Stomach (tissue), 4 donors: ENCODE measurements at regions not wholly inside any gene's neighbourhood (a gene's known extent, or its start where the extent isn't known, plus 50 kb on each side); places are given as distances from the start of the nearest gene placed in this dataset.

ENCODE experiments used
- POLR2AphosphoS5 ChIP-seq, 3 donors: sonication (generic); formaldehyde crosslinking; IDR thresholded peaks; one replicate each; pipeline ENCODE4 v1.6.1; 2016; ENCODE audit warnings: antibody characterized with exemption in 3 of 3
- TF ChIP-seq, protein P1 (sequence below), 7 experiments: fragments of 450-650 bp in 4 of 7; fragments of 200-600 bp in 3 of 7; sonication (generic) in 3 of 7; IDR thresholded peaks; one replicate each; pipeline ENCODE4 v1.5.1; 2016 to 2019; ENCODE audit warnings: antibody characterized with exemption in 7 of 7, control low read depth in 2 of 7, mild to moderate bottlenecking in 1 of 7

DNA sequence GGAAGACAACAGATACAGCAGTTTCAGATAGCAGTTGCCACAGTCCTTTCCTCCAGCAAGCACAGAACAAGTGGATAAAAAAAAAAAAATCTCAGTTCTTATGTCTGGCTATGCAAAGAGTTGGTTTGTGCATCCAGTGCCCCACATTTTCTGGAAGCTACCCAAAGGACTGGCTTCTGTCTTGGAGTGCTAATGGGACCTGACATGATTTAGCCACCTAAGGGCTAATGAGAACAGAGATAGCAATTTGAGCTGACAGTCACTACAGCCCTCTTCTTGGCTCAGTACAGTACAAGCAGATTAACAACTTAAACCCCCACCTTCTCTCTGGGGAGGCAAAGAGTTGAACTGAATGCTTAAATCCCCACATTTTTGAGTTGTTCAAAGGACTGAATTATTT is 976.8 kb downstream of the TBC1D32 start:
- TF ChIP-seq, protein P1, sequence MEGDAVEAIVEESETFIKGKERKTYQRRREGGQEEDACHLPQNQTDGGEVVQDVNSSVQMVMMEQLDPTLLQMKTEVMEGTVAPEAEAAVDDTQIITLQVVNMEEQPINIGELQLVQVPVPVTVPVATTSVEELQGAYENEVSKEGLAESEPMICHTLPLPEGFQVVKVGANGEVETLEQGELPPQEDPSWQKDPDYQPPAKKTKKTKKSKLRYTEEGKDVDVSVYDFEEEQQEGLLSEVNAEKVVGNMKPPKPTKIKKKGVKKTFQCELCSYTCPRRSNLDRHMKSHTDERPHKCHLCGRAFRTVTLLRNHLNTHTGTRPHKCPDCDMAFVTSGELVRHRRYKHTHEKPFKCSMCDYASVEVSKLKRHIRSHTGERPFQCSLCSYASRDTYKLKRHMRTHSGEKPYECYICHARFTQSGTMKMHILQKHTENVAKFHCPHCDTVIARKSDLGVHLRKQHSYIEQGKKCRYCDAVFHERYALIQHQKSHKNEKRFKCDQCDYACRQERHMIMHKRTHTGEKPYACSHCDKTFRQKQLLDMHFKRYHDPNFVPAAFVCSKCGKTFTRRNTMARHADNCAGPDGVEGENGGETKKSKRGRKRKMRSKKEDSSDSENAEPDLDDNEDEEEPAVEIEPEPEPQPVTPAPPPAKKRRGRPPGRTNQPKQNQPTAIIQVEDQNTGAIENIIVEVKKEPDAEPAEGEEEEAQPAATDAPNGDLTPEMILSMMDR (IDR thresholded peaks at IDR 0.05), result no peak
- no peak for TF ChIP-seq POLR2AphosphoS5 (IDR thresholded peaks at IDR 0.05)
